K562 (cell line): ENCODE measurements at regions not wholly inside any gene's neighbourhood (a gene's known extent, or its start where the extent isn't known, plus 50 kb on each side); places are given as distances from the start of the nearest gene placed in this dataset.

Experiments
- ATAC-seq: fragments of 200-7000 bp; cut with Tn5 transposase; 3 replicates; pipeline ENCODE4 v1.9.1; 2020; ENCODE audit warnings: moderate library complexity
- BruUV-seq: library from RNA; stranded (reverse); fragments of 400-500 nt; replicated peaks from 2 replicates; lab custom pipeline; 2021; lab: Mats Ljungman, UMichigan
- CTCF ChIA-PET: fragments of 300-600 bp; formaldehyde crosslinking; extraction: SDS; loops from one replicate; lab custom pipeline; 2021; ENCODE audit warnings: low intra/inter-chr PET ratio; lab: Yijun Ruan, JAX
- POLR2A ChIA-PET: fragments of 300-600, 350-650 bp; sonication (Branson Sonifier 250); formaldehyde crosslinking; extraction: SDS; loops from one replicate; lab custom pipeline; 2021; ENCODE audit warnings: antibody characterized with exemption, inconsistent platforms; lab: Yijun Ruan, JAX
- DNase-seq, 4 experiments: peaks; one replicate each; pipeline versions ENCODE4 v3.0.0 to v3.0.0-alpha.2; 2011 to 2018; ENCODE audit warnings: low spot score in 3 of 4, mixed read lengths in 3 of 4; ENCODE audit errors: extremely low read depth in 1 of 4
- FAIRE-seq: peaks from 2 replicates; lab custom pipeline; 2011; peaks lifted over from hg19 to GRCh38; lab: Jason Lieb, UNC
- H2AFZ ChIP-seq: 2 replicates; pipeline ENCODE4 v1.6.0; 2011; ENCODE audit warnings: low read depth, low read length, control low read depth, inconsistent platforms
- H3K27ac ChIP-seq: fragments of 200-600 bp; 3 replicates; pipeline ENCODE4 v1.8.0; 2011; ENCODE audit warnings: low read depth, mild to moderate bottlenecking, control low read depth, inconsistent platforms, low read length, moderate library complexity, mixed read lengths; ENCODE audit errors: extremely low read depth
- H3K27me3 ChIP-seq, 2 experiments: fragments of 300-600 bp in 1 of 2; 2 replicates in 1 of 2; 3 replicates in 1 of 2; pipeline versions ENCODE4 v1.6.0 to v1.8.0; 2011; ENCODE audit warnings: inconsistent platforms in 2 of 2, low read length in 2 of 2, mild to moderate bottlenecking in 1 of 2, mixed read lengths in 1 of 2, moderate library complexity in 1 of 2; ENCODE audit not compliant: control insufficient read depth in 2 of 2, insufficient read depth in 2 of 2
- H3K36me3 ChIP-seq: fragments of 300-600 bp; 3 replicates; pipeline ENCODE4 v1.8.0; 2011; ENCODE audit warnings: mild to moderate bottlenecking, low read length, inconsistent platforms; ENCODE audit not compliant: control insufficient read depth, insufficient read depth
- H3K4me1 ChIP-seq, 2 experiments: fragments of 200-600 bp in 1 of 2; replicated peaks in 1 of 2; 2 replicates in 1 of 2; 3 replicates in 1 of 2; pipeline versions ENCODE4 v1.5.1 to v1.8.0; 2011; ENCODE audit warnings: inconsistent platforms in 2 of 2, low read length in 2 of 2, mild to moderate bottlenecking in 1 of 2, mixed read lengths in 1 of 2, moderate library complexity in 1 of 2; ENCODE audit not compliant: control insufficient read depth in 2 of 2, insufficient read depth in 2 of 2
- H3K4me2 ChIP-seq: 2 replicates; pipeline ENCODE4 v1.6.1; 2011; ENCODE audit warnings: low read length, control low read depth, inconsistent platforms, mixed read lengths; ENCODE audit not compliant: insufficient read depth
- H3K4me3 ChIP-seq: fragments of 200-600 bp; sonication (generic), shearing (Covaris generic); 2 replicates; pipeline ENCODE4 v1.5.1; 2016; ENCODE audit warnings: control low read depth, inconsistent platforms
- H3K79me2 ChIP-seq: fragments of 200-600 bp; 3 replicates; pipeline ENCODE4 v1.8.0; 2011; ENCODE audit warnings: low read length, inconsistent platforms; ENCODE audit not compliant: control insufficient read depth, insufficient read depth
- H3K9ac ChIP-seq, 2 experiments: 2 replicates each; pipeline versions ENCODE4 v1.6.0 to v1.6.1; 2011; ENCODE audit warnings: low read depth in 2 of 2, low read length in 2 of 2, control low read depth in 1 of 2, inconsistent platforms in 1 of 2, mild to moderate bottlenecking in 1 of 2, mixed read lengths in 1 of 2; ENCODE audit not compliant: insufficient read depth in 1 of 2
- H3K9me1 ChIP-seq: one replicate; pipeline ENCODE4 v1.6.0; 2011; ENCODE audit warnings: inconsistent platforms, mild to moderate bottlenecking, low read length, moderate library complexity; ENCODE audit not compliant: control insufficient read depth, insufficient read depth
- H3K9me3 ChIP-seq: replicated peaks from 2 replicates; pipeline ENCODE4 v1.5.1; 2011; ENCODE audit warnings: low read depth, low read length, inconsistent platforms; ENCODE audit not compliant: control insufficient read depth, insufficient read depth
- H4K20me1 ChIP-seq: replicated peaks from 2 replicates; pipeline ENCODE4 v1.6.1; 2011; ENCODE audit warnings: low read length, inconsistent platforms, mixed read lengths; ENCODE audit not compliant: control insufficient read depth, insufficient read depth
- CBX2 ChIP-seq: fragments of 200-600 bp; sonication (generic); IDR thresholded peaks from one replicate; pipeline ENCODE4 v1.6.1; 2012; ENCODE audit warnings: mild to moderate bottlenecking, low read length, inconsistent platforms; ENCODE audit not compliant: insufficient read depth, poor library complexity, severe bottlenecking
- GTF2E2 ChIP-seq: fragments of 200-800 bp; sonication (Bioruptor generic); IDR thresholded peaks from 2 replicates; pipeline ENCODE4 v1.6.1; 2016; ENCODE audit warnings: missing genetic modification characterization, missing compliant biosample characterization
- NCOA6 ChIP-seq: fragments of 450-650 bp; IDR thresholded peaks from 2 replicates; pipeline ENCODE4 v1.6.1; 2017; ENCODE audit warnings: mild to moderate bottlenecking
- NKRF ChIP-seq: fragments of 450-650 bp; IDR thresholded peaks from 2 replicates; pipeline ENCODE4 v1.6.1; 2016; ENCODE audit warnings: borderline replicate concordance
- PYGO2 ChIP-seq: fragments of 450-650 bp; IDR thresholded peaks from 2 replicates; pipeline ENCODE4 v1.6.1; 2016; ENCODE audit warnings: mild to moderate bottlenecking, missing genetic modification characterization, moderate library complexity, missing compliant biosample characterization
- SAFB2 ChIP-seq: fragments of 200-400 bp; formaldehyde crosslinking; IDR thresholded peaks from 2 replicates; pipeline ENCODE4 v1.6.1; 2018; ENCODE audit warnings: borderline replicate concordance, low read length, low read depth, moderate library complexity; ENCODE audit not compliant: severe bottlenecking
- SMARCA4 ChIP-seq: fragments of 450-650 bp; IDR thresholded peaks from 2 replicates; pipeline ENCODE4 v1.6.1; 2016
- SMARCB1 ChIP-seq: IDR thresholded peaks from 2 replicates; pipeline ENCODE4 v1.6.1; 2011; ENCODE audit warnings: improper control_type of control experiment, low read depth; ENCODE audit not compliant: insufficient read length
- SRSF9 ChIP-seq: fragments of 200-400 bp; formaldehyde crosslinking; IDR thresholded peaks from 2 replicates; pipeline ENCODE4 v1.6.1; 2017; ENCODE audit warnings: low read depth, low read length, borderline replicate concordance
- ZBTB7A ChIP-seq: IDR thresholded peaks from 2 replicates; pipeline ENCODE4 v1.6.1; 2011; ENCODE audit warnings: low read depth, mild to moderate bottlenecking, low read length, moderate library complexity, borderline replicate concordance; ENCODE audit not compliant: control insufficient read depth
- ZNF23 ChIP-seq: fragments of 250-450 bp; sonication (Bioruptor Pico); IDR thresholded peaks from 2 replicates; pipeline ENCODE4 v1.4.0; 2020; ENCODE audit warnings: mild to moderate bottlenecking
- ZNF507 ChIP-seq: conservative IDR thresholded peaks from 2 replicates; pipeline ENCODE4 v1.6.1; 2017; ENCODE audit warnings: missing genetic modification characterization, missing compliant biosample characterization
- ZNF699 ChIP-seq: fragments of 250-450 bp; sonication (Bioruptor Pico); IDR thresholded peaks from 2 replicates; pipeline ENCODE4 v1.8.0; 2021; ENCODE audit warnings: mild to moderate bottlenecking, moderate library complexity; ENCODE audit not compliant: insufficient replicate concordance
- WGBS: fragments of 100-300 bp; shearing (Covaris generic); methylation state at CpG from one replicate; pipeline ENCODE4 v1.1.6; 2016; ENCODE audit warnings: low coverage, mixed read lengths; ENCODE audit not compliant: insufficient coverage; ENCODE audit errors: missing lambda C conversion rate; 5-methylcytosine and 5-hydroxymethylcytosine counted together
- in situ Hi-C: fragments of 300-500 bp; cut with MboI; formaldehyde crosslinking; loops from 4 replicates; pipeline ENCODE4 v1.15.0; 2018; ENCODE audit warnings: inconsistent platforms, mixed read lengths
- intact Hi-C: fragments of 100-400 bp; cut with micrococcal nuclease; formaldehyde crosslinking; loops from 2 replicates; pipeline ENCODE4 v1.14.2; 2022
- TF ChIP-seq, protein P1 (sequence below): fragments of 450-650 bp; formaldehyde crosslinking; IDR thresholded peaks from 2 replicates; pipeline ENCODE4 v1.4.0; 2020; ENCODE audit warnings: mild to moderate bottlenecking, moderate library complexity

DNA sequence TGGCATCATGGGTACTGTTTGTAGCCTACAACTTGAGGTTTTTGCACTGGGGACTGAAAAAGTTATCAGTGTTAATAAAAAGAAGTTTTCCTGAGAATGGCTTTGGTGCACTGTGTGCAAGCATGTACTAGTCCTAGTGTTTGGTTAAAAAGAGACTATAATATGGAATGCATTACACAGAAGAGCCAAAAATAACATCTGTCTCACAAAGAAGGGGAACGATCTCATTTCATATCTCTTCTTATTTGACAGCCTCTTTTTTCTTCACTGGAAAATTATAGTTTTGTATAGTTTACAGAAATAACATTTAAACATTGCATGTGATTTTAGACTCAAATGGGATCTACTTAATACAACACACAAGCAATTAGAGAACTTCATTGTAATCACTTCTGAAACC lies 127.0 kb upstream of the GDNF start (continued):
- TF ChIP-seq NKRF (no peak), SMARCA4 (no peak), SRSF9 (no peak), ZNF699 (CRISPR knock-in tag) (no peak)

DNA sequence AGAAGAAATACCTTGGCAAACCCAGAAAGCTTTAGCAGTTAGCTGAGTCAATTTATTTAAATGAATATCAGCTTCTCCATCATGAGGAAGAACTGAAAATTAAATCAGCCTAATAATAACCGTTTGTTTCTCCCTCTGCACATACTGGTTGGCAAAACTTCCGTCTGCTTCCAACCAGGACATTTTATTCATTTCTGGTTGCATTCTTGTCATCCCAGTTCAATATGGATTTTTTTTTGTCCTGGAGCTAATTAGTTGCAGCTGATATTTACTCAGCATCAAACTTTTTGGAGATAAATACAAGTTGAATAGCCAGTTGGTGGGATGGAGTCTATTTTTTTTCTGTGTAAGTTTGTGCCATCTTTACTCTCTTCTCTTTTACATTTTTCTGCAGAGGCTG lies 126.5 kb upstream of the GDNF start:
- intact Hi-C loops (no loop called here), in situ Hi-C loops (no loop called here)
- no peak for FAIRE-seq
- Histone ChIP-seq H3K27me3 (no peaks in the 10 kb centered on the region; a peak in 1 of 5 replicates), H4K20me1 (no peaks in the 10 kb centered on the region), H3K9me1 (no peaks in the 10 kb centered on the region), H3K36me3 (no peaks in the 10 kb centered on the region), H3K4me3 (no peak overlapping the region), H3K79me2 (no peaks in the 10 kb centered on the region), H2AFZ (no peak overlapping the region), H3K4me1 (no peaks in the 10 kb centered on the region), H3K9me3 (no peaks in the 10 kb centered on the region), H3K4me2 (no peak overlapping the region), H3K27ac (no peak overlapping the region), H3K9ac (no peak overlapping the region)
- BruUV-seq, result no TSS peak
- WGBS, result 3% methylated on average over 2 of the region's 2 CpGs
- ChIA-PET CTCF (no interaction called here), POLR2A (no interaction called here)
- no peak for DNase-seq
- no peak for ATAC-seq
- no peak for TF ChIP-seq ZNF507
- TF ChIP-seq, protein P1, sequence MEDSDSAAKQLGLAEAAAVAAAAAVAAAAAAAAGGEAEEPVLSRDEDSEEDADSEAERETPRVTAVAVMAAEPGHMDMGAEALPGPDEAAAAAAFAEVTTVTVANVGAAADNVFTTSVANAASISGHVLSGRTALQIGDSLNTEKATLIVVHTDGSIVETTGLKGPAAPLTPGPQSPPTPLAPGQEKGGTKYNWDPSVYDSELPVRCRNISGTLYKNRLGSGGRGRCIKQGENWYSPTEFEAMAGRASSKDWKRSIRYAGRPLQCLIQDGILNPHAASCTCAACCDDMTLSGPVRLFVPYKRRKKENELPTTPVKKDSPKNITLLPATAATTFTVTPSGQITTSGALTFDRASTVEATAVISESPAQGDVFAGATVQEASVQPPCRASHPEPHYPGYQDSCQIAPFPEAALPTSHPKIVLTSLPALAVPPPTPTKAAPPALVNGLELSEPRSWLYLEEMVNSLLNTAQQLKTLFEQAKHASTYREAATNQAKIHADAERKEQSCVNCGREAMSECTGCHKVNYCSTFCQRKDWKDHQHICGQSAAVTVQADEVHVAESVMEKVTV, result no peak
- no peak for TF ChIP-seq ZBTB7A
- TF ChIP-seq PYGO2 (tag), result no peak
- TF ChIP-seq CBX2, result no peak
- TF ChIP-seq SMARCB1, result no peak
- TF ChIP-seq SAFB2, result no peak
- TF ChIP-seq ZNF23 (CRISPR knock-in tag), result no peak
- TF ChIP-seq GTF2E2 (tag), result no peak
- no peak for TF ChIP-seq NCOA6
